ES-I3 (cell line): ENCODE measurements at regions not wholly inside any gene's neighbourhood (a gene's known extent, or its start where the extent isn't known, plus 50 kb on each side); places are given as distances from the start of the nearest gene placed in this dataset.

Experiments
- H3K36me3 ChIP-seq: 2 replicates; pipeline ENCODE4 v1.6.1; 2013; ENCODE audit warnings: mild to moderate bottlenecking, low read length, control low read depth, moderate library complexity; ENCODE audit not compliant: insufficient read depth
- H3K4me1 ChIP-seq: 2 replicates; pipeline ENCODE4 v1.6.1; 2013; ENCODE audit warnings: mild to moderate bottlenecking, control low read depth, low read length; ENCODE audit not compliant: insufficient read depth
- H3K9ac ChIP-seq: 2 replicates; pipeline ENCODE4 v1.6.1; 2013; ENCODE audit warnings: low read depth, mild to moderate bottlenecking, low read length, moderate library complexity
- H3K9me3 ChIP-seq: 2 replicates; pipeline ENCODE4 v1.6.1; 2013; ENCODE audit warnings: mild to moderate bottlenecking, low read length, moderate library complexity; ENCODE audit not compliant: control insufficient read depth, insufficient read depth

GRCh38 chr2:121161272-121161671 lies 123.7 kb downstream of the TFCP2L1 start:
- Histone ChIP-seq H3K9me3 (peaks cover 8% of the 10 kb centered on the region; the same call in 1 of the 2 replicates), H3K36me3 (no peaks in the 10 kb centered on the region)

GRCh38 chr2:121162893-121163292 lies 122.1 kb downstream of the TFCP2L1 start:
- Histone ChIP-seq H3K9me3 (peaks cover 5% of the 10 kb centered on the region; the same call in 1 of the 2 replicates), H3K36me3 (no peaks in the 10 kb centered on the region), H3K4me1 (no peaks in the 10 kb centered on the region), H3K9ac (no peak overlapping the region)

More at GRCh38 chr2:121161272-121161671, 123.7 kb downstream of the TFCP2L1 start:
- no peak overlapping the region for H3K9ac ChIP-seq
- H3K4me1 ChIP-seq: no peaks in the 10 kb centered on the region

- Histone ChIP-seq H3K9ac (no peak overlapping the region), H3K36me3 (no peaks in the 10 kb centered on the region), H3K9me3 (no peaks in the 10 kb centered on the region; the same call in 1 of the 2 replicates), H3K4me1 (no peaks in the 10 kb centered on the region)
Measured at GRCh38 chr2:121164042-121164441, 121.0 kb downstream of the TFCP2L1 start.

GRCh38 chr2:121165038-121165542 lies 119.9 kb downstream of the TFCP2L1 start:
- H3K4me1 ChIP-seq: no peaks in the 10 kb centered on the region
- H3K9ac ChIP-seq: no peak overlapping the region
- H3K36me3 ChIP-seq: no peaks in the 10 kb centered on the region
- H3K9me3 ChIP-seq: no peaks in the 10 kb centered on the region; the same call in 1 of the 2 replicates
